Activated CD4-positive, alpha-beta T cell treated with anti-CD3 and anti-CD28 coated beads, Interleukin-2, amount 50 U/mL, for 24 hours (primary cell): ENCODE measurements at regions not wholly inside any gene's neighbourhood (a gene's known extent, or its start where the extent isn't known, plus 50 kb on each side); places are given as distances from the start of the nearest gene placed in this dataset.

Experiments used
- DNase-seq, 2 donors: peaks; one replicate each; pipeline ENCODE4 v3.0.0-alpha.2; 2020; ENCODE audit warnings: low read depth in 1 of 2, low spot score in 1 of 2

GRCh38 chr11:115684135-115684534 is 179.9 kb upstream of the CADM1 start:
- DNase-seq = no peak

DNA sequence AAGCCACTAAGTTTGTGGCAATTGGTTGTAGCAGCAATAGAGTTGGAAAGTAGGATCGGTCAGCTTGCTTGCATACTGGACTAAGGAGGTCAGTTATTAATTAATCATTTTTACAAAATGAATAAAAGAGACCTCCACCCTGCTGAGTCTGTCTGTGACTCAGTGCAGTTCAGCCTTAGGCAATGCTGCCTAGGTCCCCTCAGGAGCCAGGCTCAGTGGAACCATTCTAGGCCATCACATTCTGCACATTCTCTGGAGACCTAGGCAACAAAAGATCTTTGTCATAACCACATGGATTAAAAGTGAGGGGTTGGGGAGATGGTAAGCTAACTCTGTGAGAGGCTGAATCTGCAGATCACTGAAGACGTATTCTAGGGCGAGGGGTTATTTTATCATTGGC is 178.7 kb upstream of the CADM1 start:
- no peak for DNase-seq

DNA sequence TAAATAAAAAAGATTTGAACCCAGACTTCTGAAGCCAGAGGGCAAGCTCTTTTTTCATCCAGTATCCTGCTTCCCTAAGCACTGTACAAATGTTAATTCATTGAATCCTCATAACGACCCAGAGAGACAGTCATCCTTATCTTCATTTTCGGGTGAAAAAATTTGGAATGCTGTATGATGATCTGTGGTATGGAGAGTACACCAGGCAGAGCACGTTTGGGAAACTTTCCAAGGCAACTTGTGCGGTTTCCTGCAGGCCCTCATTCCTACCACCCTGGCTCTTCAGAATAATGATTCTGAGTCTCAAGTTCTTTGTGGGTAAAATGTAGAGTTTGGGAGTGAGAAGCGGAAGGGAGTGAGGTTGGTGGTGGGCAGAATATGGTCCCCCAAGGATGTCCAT is 177.9 kb upstream of the CADM1 start:
- DNase-seq = no peak

DNA sequence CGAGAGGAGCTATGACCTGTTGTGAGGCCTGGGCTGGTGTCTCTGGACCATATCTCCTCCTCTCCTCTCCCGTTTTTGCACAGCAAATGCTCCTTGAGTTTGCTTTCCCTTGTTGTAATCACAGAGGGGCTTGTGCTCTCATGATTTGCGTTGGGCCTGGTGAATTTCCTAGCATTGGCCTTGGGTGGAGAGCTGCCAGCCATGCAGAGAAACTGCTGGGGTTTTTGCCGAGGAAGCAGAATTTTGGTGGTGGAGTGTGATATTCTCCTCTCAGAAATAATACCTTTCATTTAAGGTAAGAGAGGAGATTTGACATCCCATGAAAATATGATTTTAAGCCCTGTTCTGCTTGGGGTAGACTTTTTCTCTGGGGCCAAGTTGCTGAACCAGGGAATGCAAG is 175.7 kb upstream of the CADM1 start:
- no peak for DNase-seq

GRCh38 chr11:115678942-115679341 is 174.7 kb upstream of the CADM1 start:
- DNase-seq = no peak

GRCh38 chr11:115677190-115677589 is 173.0 kb upstream of the CADM1 start:
- DNase-seq = no peak

- DNase-seq = no peak
Measured at GRCh38 chr11:115676768-115677167, 172.6 kb upstream of the CADM1 start.

DNA sequence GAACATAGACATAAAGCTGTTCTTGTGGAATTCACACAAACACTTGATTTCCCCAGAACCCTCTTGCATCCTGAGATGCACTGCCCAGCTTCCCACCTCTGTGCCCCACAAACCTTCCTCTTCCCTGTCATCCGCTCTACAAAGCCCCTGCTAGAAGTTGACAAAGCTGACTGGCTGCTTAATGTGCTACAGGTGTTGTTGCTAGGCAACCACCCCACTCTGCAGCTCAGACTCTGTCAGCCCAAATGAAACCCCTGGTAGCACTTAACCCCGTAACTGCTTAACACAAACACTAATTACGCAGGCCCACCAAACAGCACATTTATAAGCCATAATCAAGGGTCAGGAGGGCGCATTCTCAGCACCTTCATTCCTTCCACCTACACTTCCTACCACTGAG is 172.0 kb upstream of the CADM1 start:
- DNase-seq = no peak

- no peak for DNase-seq
Measured at GRCh38 chr11:115674937-115675544, 170.8 kb upstream of the CADM1 start.

GRCh38 chr11:115674176-115674936 is 170.1 kb upstream of the CADM1 start:
- DNase-seq = no peak

DNA sequence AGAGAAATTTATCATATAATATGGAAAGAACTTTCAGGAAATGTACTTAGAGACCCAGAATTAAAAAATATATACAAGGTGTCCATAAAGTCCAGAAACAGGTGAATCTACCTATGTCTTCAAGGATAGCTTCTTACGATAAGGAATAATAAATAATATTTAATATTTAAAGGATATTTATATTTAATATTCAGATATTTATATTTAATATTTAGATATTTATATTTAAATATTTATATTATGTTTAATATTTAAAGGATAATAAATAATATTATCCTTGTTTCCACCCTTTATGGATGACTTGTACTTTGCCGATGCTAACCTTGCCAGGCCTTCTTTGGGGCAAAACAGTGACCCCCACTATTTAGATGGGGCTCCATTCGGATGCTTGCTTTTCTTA is 169.5 kb upstream of the CADM1 start:
- no peak for DNase-seq

- DNase-seq = no peak
Measured at GRCh38 chr11:115672999-115673411, 168.8 kb upstream of the CADM1 start.

DNA sequence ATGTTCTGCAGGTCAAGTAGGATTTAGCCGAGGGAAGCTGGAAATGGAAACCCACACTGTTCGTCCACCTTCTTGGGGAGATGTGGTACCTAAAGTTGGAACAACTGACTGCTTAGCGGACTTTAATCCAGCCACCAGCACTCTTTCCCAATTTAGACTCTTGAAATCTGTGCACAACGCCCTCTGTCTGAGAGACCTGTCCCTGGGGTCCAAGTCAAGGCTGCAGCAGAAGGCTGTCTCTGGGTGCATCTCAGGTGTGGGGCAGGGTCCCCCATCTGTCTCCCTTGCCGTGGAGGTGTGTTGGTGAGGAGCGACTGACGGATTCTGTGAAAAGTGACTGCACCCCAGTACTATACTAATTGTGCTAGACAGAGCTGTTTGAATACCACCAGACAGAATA is 168.2 kb upstream of the CADM1 start:
- no peak for DNase-seq

DNA sequence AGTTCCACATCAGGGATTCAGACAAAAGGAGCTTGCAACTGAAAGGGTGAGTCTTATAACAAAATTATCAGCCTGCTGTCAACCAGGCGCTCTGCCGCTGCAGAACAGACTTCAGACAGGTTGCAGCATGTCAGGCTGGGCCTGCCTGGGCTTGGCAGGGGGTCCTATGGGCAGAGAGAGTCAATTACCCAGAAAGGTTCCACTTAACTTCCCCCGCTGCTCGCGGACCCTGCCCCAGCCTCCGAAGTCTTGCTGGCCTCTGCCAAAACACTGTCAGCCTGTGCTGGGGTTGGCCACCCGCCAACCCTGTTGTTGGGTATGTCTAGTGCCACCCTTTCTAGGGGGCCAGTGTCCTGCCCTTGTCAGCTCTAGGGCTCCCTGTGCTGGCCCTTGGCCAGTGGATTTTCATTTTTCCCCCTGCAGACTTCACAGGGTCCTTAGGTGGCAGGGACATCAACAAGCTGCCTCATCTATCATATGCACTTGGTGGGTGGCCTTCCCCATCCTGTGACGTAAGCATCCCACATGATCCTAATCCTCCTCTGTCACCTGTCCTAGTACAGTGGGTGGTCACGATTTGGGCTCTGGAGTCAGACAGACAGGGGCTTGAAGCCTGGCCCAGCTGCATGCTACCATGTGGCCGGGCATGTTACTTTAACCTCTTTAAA is 166.5 kb upstream of the CADM1 start:
- no peak for DNase-seq

- DNase-seq = no peak
Measured at GRCh38 chr11:115665958-115666357, 161.7 kb upstream of the CADM1 start.

- DNase-seq = no peak
Measured at GRCh38 chr11:115665175-115665821, 161.1 kb upstream of the CADM1 start.

DNA sequence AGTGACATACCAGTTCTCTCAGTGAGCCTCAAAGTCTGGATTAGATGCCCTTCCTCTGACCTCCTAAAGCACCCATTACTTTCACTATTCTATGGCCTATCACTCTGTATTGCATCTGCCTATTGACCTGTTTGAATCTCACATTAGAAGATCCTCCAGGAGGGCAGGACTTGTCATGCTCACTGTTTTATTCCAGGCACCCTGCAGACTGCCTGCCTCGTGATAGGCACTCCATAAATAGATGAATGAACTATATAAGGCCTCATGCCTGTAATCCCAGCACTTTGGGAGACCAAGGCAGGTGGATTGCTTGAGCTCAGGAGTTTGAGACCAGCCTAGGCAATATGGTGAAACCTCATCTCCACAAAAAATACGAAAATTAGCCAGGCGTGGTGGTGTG is 160.1 kb upstream of the CADM1 start:
- no peak for DNase-seq

GRCh38 chr11:115663790-115664189 is 159.6 kb upstream of the CADM1 start:
- no peak for DNase-seq

- DNase-seq = no peak
Measured at GRCh38 chr11:115660030-115660805, 156.0 kb upstream of the CADM1 start.

DNA sequence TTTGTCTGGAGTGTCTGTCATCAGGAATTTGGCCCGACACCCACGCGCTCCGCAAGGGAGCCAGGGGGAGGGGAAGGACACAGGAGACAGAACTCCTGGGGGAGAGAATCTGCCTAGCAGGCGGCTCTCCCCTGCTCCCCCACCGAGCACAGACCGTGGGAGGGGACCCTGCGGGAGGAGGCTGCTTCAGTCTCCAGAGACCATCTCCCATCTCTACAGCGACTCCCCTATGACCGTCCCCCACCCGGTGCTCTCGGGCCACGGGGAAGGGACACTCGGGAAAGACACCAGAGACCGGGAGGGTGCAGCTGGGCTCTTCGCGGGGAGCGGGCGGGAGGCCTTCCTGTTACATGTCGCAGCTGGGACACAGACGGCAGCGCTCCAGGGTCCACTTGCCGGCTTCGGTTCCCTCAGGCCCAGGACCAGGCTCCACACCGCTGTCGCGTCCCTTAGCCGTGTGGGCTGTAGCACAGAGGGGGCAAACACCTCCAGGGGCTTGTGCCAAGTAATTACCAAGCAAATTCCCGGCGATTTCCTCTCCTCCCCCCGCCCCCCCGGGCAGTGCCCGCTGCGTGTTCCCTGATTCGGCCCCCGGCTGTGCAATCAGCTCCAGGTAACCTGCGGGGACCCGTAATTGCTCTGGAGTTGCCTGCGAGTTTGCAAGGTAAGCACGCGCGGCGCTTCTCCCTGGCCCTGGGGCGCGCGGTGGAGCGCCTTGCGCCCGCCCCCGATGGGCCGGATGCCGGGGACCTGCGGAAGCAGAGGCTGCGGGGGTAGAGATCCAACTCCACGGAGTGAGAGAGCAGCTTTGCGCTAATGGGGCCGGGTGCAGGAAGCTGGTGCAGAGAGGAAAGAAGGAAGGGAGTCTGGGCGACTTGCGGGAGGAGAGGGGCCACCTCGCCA is 155.1 kb upstream of the CADM1 start:
- DNase-seq = no peak
